UCSD-AML1 (cell line): ENCODE measurements at regions not wholly inside any gene's neighbourhood (a gene's known extent, or its start where the extent isn't known, plus 50 kb on each side); places are given as distances from the start of the nearest gene placed in this dataset.
A peak's percentile ranks its signal among the peaks of the same experiment; 100 is the strongest.
"Not testable (repeated sequence)": the region's sequence is repeated elsewhere in the genome, so short reads cannot be mapped to it uniquely, and the experiment has no call there.

Source experiments
- DNase-seq: peaks from one replicate; lab custom pipeline; 2025; ENCODE audit not compliant: unreplicated experiment; lab: John Stamatoyannopoulos, UW

GRCh38 chr13:88958821-88959220 lies 1287.7 kb downstream of the SLITRK5 start:
- DNase-seq: no peak

- DNase-seq: no peak
Observed at GRCh38 chr13:88976466-88976865, 1305.3 kb downstream of the SLITRK5 start.

- DNase-seq: peak; percentile 6
Observed at GRCh38 chr13:88978607-88979006, 1307.4 kb downstream of the SLITRK5 start.

GRCh38 chr13:88979465-88980175 lies 1308.4 kb downstream of the SLITRK5 start:
- peak; percentile 8 for DNase-seq

GRCh38 chr13:89003656-89004055 lies 1332.5 kb downstream of the SLITRK5 start:
- no peak for DNase-seq

GRCh38 chr13:89011615-89012014 lies 1340.4 kb downstream of the SLITRK5 start:
- no peak for DNase-seq

- DNase-seq: no peak
Observed at GRCh38 chr13:89027694-89028306, 1356.6 kb downstream of the SLITRK5 start.

- no peak for DNase-seq
Observed at GRCh38 chr13:89029062-89029461, 1357.9 kb downstream of the SLITRK5 start.

- DNase-seq: no peak
Observed at GRCh38 chr13:89034015-89034414, 1362.8 kb downstream of the SLITRK5 start.

GRCh38 chr13:89052699-89053098 lies 1381.5 kb downstream of the SLITRK5 start:
- DNase-seq: no peak

GRCh38 chr13:89053418-89053817 lies 1382.2 kb downstream of the SLITRK5 start:
- no peak for DNase-seq

- no peak for DNase-seq
Observed at GRCh38 chr13:89057274-89057673, 1386.1 kb downstream of the SLITRK5 start.

GRCh38 chr13:89057862-89058261 lies 1386.7 kb downstream of the SLITRK5 start:
- DNase-seq: no peak

- no peak for DNase-seq
Observed at GRCh38 chr13:89061821-89062220, 1390.7 kb downstream of the SLITRK5 start.

- peak; percentile 2 for DNase-seq
Observed at GRCh38 chr13:89066868-89067466, 1395.8 kb downstream of the SLITRK5 start.

- DNase-seq: no peak
Observed at GRCh38 chr13:89072979-89073378, 1401.8 kb downstream of the SLITRK5 start.

GRCh38 chr13:89076622-89077021 lies 1405.5 kb downstream of the SLITRK5 start:
- no peak for DNase-seq

- DNase-seq: no peak
Observed at GRCh38 chr13:89082623-89083022, 1411.5 kb downstream of the SLITRK5 start.

GRCh38 chr13:89088107-89088506 lies 1416.9 kb downstream of the SLITRK5 start:
- not testable (repeated sequence) for DNase-seq

GRCh38 chr13:89097994-89098393 lies 1426.8 kb downstream of the SLITRK5 start:
- DNase-seq: no peak

- DNase-seq: no peak
Observed at GRCh38 chr13:89113744-89114143, 1442.6 kb downstream of the SLITRK5 start.

- no peak for DNase-seq
Observed at GRCh38 chr13:89115307-89115706, 1444.1 kb downstream of the SLITRK5 start.
